Gastrocnemius medialis (tissue), 4 donors: ENCODE measurements at regions not wholly inside any gene's neighbourhood (a gene's known extent, or its start where the extent isn't known, plus 50 kb on each side); places are given as distances from the start of the nearest gene placed in this dataset.
"Not testable (repeated sequence)": the region's sequence is repeated elsewhere in the genome, so short reads cannot be mapped to it uniquely, and the experiment has no call there.

Source experiments
- POLR2A ChIP-seq, 2 donors: fragments of 450-650 bp; IDR thresholded peaks; one replicate each; pipeline ENCODE4 v1.6.1; 2017; ENCODE audit warnings: antibody characterized with exemption in 2 of 2, mild to moderate bottlenecking in 2 of 2, moderate library complexity in 2 of 2
- TF ChIP-seq, protein P1 (sequence below), 5 experiments: fragments of 450-650 bp in 3 of 5; fragments of 200-600 bp in 2 of 5; sonication (generic) in 2 of 5; IDR thresholded peaks in 4 of 5; conservative IDR thresholded peaks in 1 of 5; 1 replicate in 4 of 5; 2 replicates in 1 of 5; pipeline ENCODE4 v1.5.1; 2016 to 2019; ENCODE audit warnings: antibody characterized with exemption in 5 of 5, mild to moderate bottlenecking in 3 of 5, moderate library complexity in 3 of 5

DNA sequence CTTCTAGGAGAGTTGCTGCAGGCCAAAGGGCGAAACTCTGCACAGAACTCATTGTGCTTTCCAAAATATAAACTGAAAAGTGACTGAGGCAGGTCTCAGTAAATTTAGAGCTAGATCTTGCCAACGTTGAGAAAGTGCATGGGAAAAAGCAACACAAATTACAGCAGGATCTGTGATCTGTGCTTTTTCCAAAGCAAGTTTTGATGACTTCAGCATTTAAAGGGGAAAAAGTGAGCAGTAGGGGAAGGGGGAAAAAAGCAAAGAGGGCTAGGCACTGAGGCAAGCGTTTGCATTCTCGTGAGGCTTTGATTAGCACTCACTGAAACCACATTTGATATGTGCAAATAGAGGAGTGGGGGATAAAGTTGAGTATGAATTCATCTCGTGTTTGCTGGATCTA lies 351.5 kb upstream of the NPAP1 start:
- not testable (repeated sequence) for TF ChIP-seq POLR2A (IDR thresholded peaks at IDR 0.05)
- TF ChIP-seq, protein P1, sequence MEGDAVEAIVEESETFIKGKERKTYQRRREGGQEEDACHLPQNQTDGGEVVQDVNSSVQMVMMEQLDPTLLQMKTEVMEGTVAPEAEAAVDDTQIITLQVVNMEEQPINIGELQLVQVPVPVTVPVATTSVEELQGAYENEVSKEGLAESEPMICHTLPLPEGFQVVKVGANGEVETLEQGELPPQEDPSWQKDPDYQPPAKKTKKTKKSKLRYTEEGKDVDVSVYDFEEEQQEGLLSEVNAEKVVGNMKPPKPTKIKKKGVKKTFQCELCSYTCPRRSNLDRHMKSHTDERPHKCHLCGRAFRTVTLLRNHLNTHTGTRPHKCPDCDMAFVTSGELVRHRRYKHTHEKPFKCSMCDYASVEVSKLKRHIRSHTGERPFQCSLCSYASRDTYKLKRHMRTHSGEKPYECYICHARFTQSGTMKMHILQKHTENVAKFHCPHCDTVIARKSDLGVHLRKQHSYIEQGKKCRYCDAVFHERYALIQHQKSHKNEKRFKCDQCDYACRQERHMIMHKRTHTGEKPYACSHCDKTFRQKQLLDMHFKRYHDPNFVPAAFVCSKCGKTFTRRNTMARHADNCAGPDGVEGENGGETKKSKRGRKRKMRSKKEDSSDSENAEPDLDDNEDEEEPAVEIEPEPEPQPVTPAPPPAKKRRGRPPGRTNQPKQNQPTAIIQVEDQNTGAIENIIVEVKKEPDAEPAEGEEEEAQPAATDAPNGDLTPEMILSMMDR (IDR thresholded peaks at IDR 0.05 in 4 of 5, conservative IDR thresholded peaks at IDR 0.05 in 1 of 5): not testable (repeated sequence)
